HG03196 (cell line): ENCODE measurements at regions not wholly inside any gene's neighbourhood (a gene's known extent, or its start where the extent isn't known, plus 50 kb on each side); places are given as distances from the start of the nearest gene placed in this dataset.
"Not testable (repeated sequence)": the region's sequence is repeated elsewhere in the genome, so short reads cannot be mapped to it uniquely, and the experiment has no call there.

Source experiments
- ATAC-seq: cut with Tn5 transposase; IDR thresholded peaks from one replicate; pipeline ENCODE4 v1.9.1; 2021; ENCODE audit not compliant: unreplicated experiment

GRCh38 chr4:14404730-14405129 lies 597.6 kb upstream of the CPEB2 start:
- ATAC-seq, result no peak

- ATAC-seq, result no peak
Observed at GRCh38 chr4:14410516-14410915, 591.8 kb upstream of the CPEB2 start.

- ATAC-seq, result no peak
Observed at GRCh38 chr4:14415146-14415545, 587.1 kb upstream of the CPEB2 start.

- ATAC-seq, result no peak
Observed at GRCh38 chr4:14419516-14419915, 582.8 kb upstream of the CPEB2 start.

- not testable (repeated sequence) for ATAC-seq
Observed at GRCh38 chr4:14426297-14426696, 576.0 kb upstream of the CPEB2 start.

- no peak for ATAC-seq
Observed at GRCh38 chr4:14428125-14428524, 574.2 kb upstream of the CPEB2 start.

- no peak for ATAC-seq
Observed at GRCh38 chr4:14431155-14432134, 570.8 kb upstream of the CPEB2 start.

GRCh38 chr4:14434483-14434882 lies 567.8 kb upstream of the CPEB2 start:
- ATAC-seq, result no peak

GRCh38 chr4:14434916-14435315 lies 567.4 kb upstream of the CPEB2 start:
- ATAC-seq, result no peak

GRCh38 chr4:14441561-14441960 lies 560.7 kb upstream of the CPEB2 start:
- ATAC-seq, result no peak

- ATAC-seq, result no peak
Observed at GRCh38 chr4:14445882-14446281, 556.4 kb upstream of the CPEB2 start.

- no peak for ATAC-seq
Observed at GRCh38 chr4:14446311-14446710, 556.0 kb upstream of the CPEB2 start.

GRCh38 chr4:14446904-14447303 lies 555.4 kb upstream of the CPEB2 start:
- no peak for ATAC-seq

- ATAC-seq, result no peak
Observed at GRCh38 chr4:14449308-14449707, 553.0 kb upstream of the CPEB2 start.

- ATAC-seq, result no peak
Observed at GRCh38 chr4:14452001-14452400, 550.3 kb upstream of the CPEB2 start.

GRCh38 chr4:14452764-14453163 lies 549.5 kb upstream of the CPEB2 start:
- ATAC-seq, result no peak

- ATAC-seq, result no peak
Observed at GRCh38 chr4:14458463-14458862, 543.8 kb upstream of the CPEB2 start.

- no peak for ATAC-seq
Observed at GRCh38 chr4:14465057-14465456, 537.2 kb upstream of the CPEB2 start.

- ATAC-seq, result no peak
Observed at GRCh38 chr4:14465507-14465906, 536.8 kb upstream of the CPEB2 start.

- no peak for ATAC-seq
Observed at GRCh38 chr4:14478504-14478903, 523.8 kb upstream of the CPEB2 start.

GRCh38 chr4:14496408-14496807 lies 505.9 kb upstream of the CPEB2 start:
- ATAC-seq, result no peak

- ATAC-seq, result no peak
Observed at GRCh38 chr4:14496969-14497368, 505.3 kb upstream of the CPEB2 start.

GRCh38 chr4:14504162-14504561 lies 498.1 kb upstream of the CPEB2 start:
- ATAC-seq, result no peak
